K562 (cell line): ENCODE measurements at regions not wholly inside any gene's neighbourhood (a gene's known extent, or its start where the extent isn't known, plus 50 kb on each side); places are given as distances from the start of the nearest gene placed in this dataset.

Source experiments
- ARHGAP35 ChIP-seq: fragments of 450-650 bp; IDR thresholded peaks from 2 replicates; pipeline ENCODE4 v1.6.1; 2018; ENCODE audit not compliant: partially characterized antibody
- ARID3B ChIP-seq: fragments of 250-450 bp; sonication (Bioruptor Pico); IDR thresholded peaks from 2 replicates; pipeline ENCODE4 v1.4.0; 2020; ENCODE audit warnings: borderline replicate concordance
- BRF2 ChIP-seq: IDR thresholded peaks from 3 replicates; pipeline ENCODE4 v1.6.1; 2011; ENCODE audit warnings: borderline replicate concordance, mild to moderate bottlenecking; ENCODE audit not compliant: insufficient read length, insufficient read depth
- CREB5 ChIP-seq: fragments of 250-450 bp; sonication (Bioruptor Pico); IDR thresholded peaks from 2 replicates; pipeline ENCODE4 v1.5.0; 2020; ENCODE audit warnings: mild to moderate bottlenecking
- FOS ChIP-seq: IDR thresholded peaks from 3 replicates; pipeline ENCODE4 v1.6.1; 2011; ENCODE audit not compliant: insufficient read length; ENCODE audit errors: extremely low read depth
- HIVEP1 ChIP-seq: fragments of 250-450 bp; sonication (Bioruptor Pico); IDR thresholded peaks from 2 replicates; pipeline ENCODE4 v1.4.0; 2020; ENCODE audit warnings: mild to moderate bottlenecking
- NR2C2 ChIP-seq, 2 experiments: fragments of 200-800 bp in 1 of 2; sonication (Bioruptor generic) in 1 of 2; sonication (generic) in 1 of 2; formaldehyde crosslinking in 1 of 2; IDR thresholded peaks; 2 replicates each; pipeline versions ENCODE4 v1.6.1 to v1.8.0; 2016 to 2022; ENCODE audit warnings: mild to moderate bottlenecking in 1 of 2, missing compliant biosample characterization in 1 of 2, missing genetic modification characterization in 1 of 2, missing genetic modification reagents in 1 of 2
- POLR2A ChIP-seq: fragments of 450-650 bp; conservative IDR thresholded peaks from 2 replicates; pipeline ENCODE4 v1.6.1; 2016
- POLR2AphosphoS5 ChIP-seq: IDR thresholded peaks from 2 replicates; pipeline ENCODE4 v1.6.1; 2011; ENCODE audit warnings: mild to moderate bottlenecking, low read depth, low read length, moderate library complexity; ENCODE audit not compliant: control insufficient read depth, insufficient read depth
- SIX5 ChIP-seq, 2 experiments: IDR thresholded peaks; 2 replicates each; pipeline ENCODE4 v1.6.1; 2011; ENCODE audit warnings: low read length in 2 of 2, borderline replicate concordance in 1 of 2, low read depth in 1 of 2, mild to moderate bottlenecking in 1 of 2, moderate library complexity in 1 of 2; ENCODE audit not compliant: insufficient read depth in 1 of 2
- SMAD1 ChIP-seq: fragments of 150-350 bp; IDR thresholded peaks from 2 replicates; pipeline ENCODE4 v1.6.1; 2014; ENCODE audit warnings: low read length, low read depth; ENCODE audit not compliant: partially characterized antibody
- ZBTB11 ChIP-seq, 3 experiments: fragments of 200-800 bp in 1 of 3; fragments of 250-450 bp in 1 of 3; fragments of 450-650 bp in 1 of 3; sonication (Bioruptor Pico) in 1 of 3; sonication (Bioruptor generic) in 1 of 3; formaldehyde crosslinking in 1 of 3; IDR thresholded peaks; 2 replicates each; pipeline versions ENCODE4 v1.6.1 to v1.8.0; 2016 to 2022; ENCODE audit warnings: mild to moderate bottlenecking in 2 of 3, missing genetic modification characterization in 2 of 3, missing compliant biosample characterization in 1 of 3, moderate library complexity in 1 of 3
- ZNF696 ChIP-seq: fragments of 250-450 bp; sonication (Bioruptor Pico); conservative IDR thresholded peaks from 2 replicates; pipeline ENCODE4 v1.4.0; 2020; ENCODE audit warnings: mild to moderate bottlenecking, moderate library complexity

- TF ChIP-seq POLR2A (no peak), NR2C2 (CRISPR knock-in tag; IDR thresholded peaks at IDR 0.05) (no peak), NR2C2 (tag; IDR thresholded peaks at IDR 0.05) (no peak), FOS (no peak), HIVEP1 (no peak), ZNF696 (CRISPR knock-in tag) (no peak), SIX5 (IDR thresholded peaks at IDR 0.05; ENCODE audit: borderline replicate concordance in 1 of 2, insufficient read depth in 1 of 2, low read depth in 1 of 2, low read length in 2 of 2) (no peak), ARID3B (CRISPR knock-in tag) (no peak), ARHGAP35 (no peak), POLR2AphosphoS5 (no peak), ZBTB11 (CRISPR knock-in tag; IDR thresholded peaks at IDR 0.05) (no peak), CREB5 (CRISPR knock-in tag) (no peak), BRF2 (no peak), SMAD1 (no peak)
These were observed 151.5 kb downstream of the VAPA start for GRCh38 chr18:10065296-10065695.
